NCI-H526 (cell line): ENCODE measurements at regions not wholly inside any gene's neighbourhood (a gene's known extent, or its start where the extent isn't known, plus 50 kb on each side); places are given as distances from the start of the nearest gene placed in this dataset.

Experiments used
- DNase-seq, 2 experiments: peaks; one replicate each; lab custom pipeline; 2025; lab: John Stamatoyannopoulos, UW

DNA sequence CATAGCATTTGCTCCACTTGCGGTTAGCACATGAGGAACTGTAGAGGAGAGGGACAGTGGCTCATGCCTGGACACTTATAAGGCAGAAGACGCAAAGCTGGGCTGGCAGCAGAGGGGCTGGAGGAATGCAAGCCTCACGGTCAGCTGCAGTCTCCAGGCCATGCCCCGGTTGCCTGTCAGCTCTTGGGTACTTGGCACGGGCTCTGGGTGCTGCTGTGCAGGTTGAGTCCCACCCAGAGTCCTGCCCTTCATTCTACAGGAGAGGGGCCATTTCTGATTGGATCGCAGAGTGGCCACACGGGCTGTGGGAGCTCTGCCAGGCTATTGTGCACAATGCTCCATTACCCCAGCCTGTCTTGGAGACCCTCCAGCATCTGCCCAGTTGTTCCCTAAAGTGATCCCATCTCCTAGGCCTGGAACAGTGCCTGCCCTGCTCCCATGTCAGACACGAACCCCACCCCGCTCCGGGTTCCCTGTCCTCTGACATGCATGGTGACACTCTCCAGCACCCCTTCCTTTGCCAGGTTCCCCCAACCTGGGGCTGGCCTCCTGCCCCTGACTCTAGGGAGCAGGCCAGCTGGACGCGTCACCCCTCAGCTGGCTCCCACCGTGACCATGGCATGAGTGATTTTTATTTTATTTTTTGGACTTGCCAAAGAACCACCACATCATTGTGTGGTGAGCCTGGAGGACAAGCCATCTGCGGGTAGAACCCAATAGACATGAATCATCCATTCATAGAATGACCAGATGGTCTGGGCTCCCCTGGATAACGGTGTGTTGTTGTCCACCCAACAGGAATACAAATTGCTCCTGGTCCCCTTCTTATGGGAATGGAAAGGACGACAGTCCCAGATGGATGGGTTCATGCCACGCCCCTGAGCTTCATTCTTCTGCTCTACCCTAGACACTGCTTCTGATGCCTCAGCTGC is 51.0 kb upstream of the KLF13 start:
- DNase-seq, result no peak

DNA sequence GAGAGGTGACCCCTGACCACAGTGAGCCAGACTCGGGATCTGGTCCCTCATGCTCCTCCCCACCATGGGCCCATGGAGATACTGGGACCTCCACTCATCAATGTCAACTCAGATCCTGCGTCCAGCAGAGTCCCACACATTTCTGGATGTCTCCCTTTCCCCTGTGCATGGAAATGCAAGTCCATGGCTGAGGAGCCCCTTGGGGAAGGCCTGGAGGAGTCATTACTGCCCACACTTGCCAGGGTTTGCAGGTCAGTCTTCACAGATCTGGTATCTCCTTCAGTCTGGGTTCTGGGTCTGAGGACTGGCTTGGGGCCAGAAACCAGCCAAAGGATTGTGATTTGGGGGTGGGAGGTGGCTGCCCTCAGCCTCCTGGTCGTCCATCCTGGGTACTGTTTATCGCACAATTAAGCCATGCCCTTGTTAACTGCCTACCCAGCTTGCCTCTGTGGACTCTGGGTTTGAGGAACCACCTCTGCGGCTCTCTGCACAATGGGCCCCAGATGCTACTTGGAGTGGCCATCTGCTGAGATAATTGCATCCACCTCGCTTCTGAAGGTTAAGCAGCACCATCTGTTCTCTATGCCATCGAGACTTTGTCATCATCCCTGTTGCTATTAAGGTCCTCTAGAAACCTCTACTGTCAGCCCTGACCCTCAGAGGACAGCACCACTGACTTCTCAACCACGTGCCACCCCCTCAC is 49.9 kb upstream of the KLF13 start:
- DNase-seq, result no peak
